ENCODE measurements at regions not wholly inside any gene's neighbourhood (a gene's known extent, or its start where the extent isn't known, plus 50 kb on each side); places are given as distances from the start of the nearest gene placed in this dataset.

DNA sequence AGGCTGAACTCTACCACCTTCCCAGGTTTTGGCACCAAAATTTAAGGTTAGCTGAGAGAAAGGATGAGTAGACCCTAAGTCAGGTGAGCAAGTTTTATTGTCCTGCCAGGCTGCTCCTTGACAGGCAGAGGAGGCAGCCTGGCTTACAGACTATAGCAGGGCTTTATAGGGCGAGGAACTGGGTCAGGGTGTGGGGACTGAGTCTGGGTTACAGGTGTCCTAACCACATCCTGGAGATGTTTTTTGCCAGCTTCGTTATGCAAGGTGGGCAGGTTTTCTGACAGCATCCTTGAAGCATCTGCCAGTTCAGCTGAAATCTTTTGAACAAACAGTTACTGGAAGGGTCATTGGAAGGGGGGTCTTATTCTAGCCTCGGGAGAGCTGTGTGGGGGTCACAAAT, 905.7 kb upstream of the SLITRK5 start:
- TF ChIP-seq, protein P1, sequence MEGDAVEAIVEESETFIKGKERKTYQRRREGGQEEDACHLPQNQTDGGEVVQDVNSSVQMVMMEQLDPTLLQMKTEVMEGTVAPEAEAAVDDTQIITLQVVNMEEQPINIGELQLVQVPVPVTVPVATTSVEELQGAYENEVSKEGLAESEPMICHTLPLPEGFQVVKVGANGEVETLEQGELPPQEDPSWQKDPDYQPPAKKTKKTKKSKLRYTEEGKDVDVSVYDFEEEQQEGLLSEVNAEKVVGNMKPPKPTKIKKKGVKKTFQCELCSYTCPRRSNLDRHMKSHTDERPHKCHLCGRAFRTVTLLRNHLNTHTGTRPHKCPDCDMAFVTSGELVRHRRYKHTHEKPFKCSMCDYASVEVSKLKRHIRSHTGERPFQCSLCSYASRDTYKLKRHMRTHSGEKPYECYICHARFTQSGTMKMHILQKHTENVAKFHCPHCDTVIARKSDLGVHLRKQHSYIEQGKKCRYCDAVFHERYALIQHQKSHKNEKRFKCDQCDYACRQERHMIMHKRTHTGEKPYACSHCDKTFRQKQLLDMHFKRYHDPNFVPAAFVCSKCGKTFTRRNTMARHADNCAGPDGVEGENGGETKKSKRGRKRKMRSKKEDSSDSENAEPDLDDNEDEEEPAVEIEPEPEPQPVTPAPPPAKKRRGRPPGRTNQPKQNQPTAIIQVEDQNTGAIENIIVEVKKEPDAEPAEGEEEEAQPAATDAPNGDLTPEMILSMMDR (IDR thresholded peaks at IDR 0.05): no peak
- TF ChIP-seq POLR2A (IDR thresholded peaks at IDR 0.05): no peak
